Stimulated activated CD8-positive, alpha-beta memory T cell treated with anti-CD3 and anti-CD28 coated beads, Interleukin-4, amount 100 ng/mL, for 4 hours (primary cell): ENCODE measurements at regions not wholly inside any gene's neighbourhood (a gene's known extent, or its start where the extent isn't known, plus 50 kb on each side); places are given as distances from the start of the nearest gene placed in this dataset.
"Not testable (repeated sequence)": the region's sequence is repeated elsewhere in the genome, so short reads cannot be mapped to it uniquely, and the experiment has no call there.

Experiments
- DNase-seq, 2 donors: peaks; one replicate each; pipeline ENCODE4 v3.0.0-alpha.2; 2020; ENCODE audit warnings: low read depth in 2 of 2, low spot score in 1 of 2

- DNase-seq = no peak
Measured at GRCh38 chr3:40878464-40878905, 320.8 kb upstream of the CTNNB1 start.

DNA sequence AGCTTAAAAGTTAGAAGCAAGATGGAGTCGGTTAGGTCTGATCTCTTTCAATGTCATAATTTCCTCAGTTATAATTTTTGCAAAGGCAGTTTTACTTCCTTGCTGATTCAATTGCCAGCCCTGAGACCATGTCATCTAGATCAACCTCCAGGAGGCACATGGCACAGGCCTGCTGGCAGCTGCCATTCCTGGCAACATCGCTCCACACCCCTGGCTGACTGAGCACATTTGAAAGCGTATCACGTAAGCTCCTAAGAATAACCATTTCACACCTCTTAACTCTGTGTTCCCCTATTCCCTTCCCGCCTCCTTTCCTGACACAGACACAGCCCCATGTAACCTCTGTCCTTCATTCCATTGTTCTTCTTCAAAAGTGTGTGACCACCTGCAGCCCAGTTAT is 313.9 kb upstream of the CTNNB1 start:
- DNase-seq = no peak

DNA sequence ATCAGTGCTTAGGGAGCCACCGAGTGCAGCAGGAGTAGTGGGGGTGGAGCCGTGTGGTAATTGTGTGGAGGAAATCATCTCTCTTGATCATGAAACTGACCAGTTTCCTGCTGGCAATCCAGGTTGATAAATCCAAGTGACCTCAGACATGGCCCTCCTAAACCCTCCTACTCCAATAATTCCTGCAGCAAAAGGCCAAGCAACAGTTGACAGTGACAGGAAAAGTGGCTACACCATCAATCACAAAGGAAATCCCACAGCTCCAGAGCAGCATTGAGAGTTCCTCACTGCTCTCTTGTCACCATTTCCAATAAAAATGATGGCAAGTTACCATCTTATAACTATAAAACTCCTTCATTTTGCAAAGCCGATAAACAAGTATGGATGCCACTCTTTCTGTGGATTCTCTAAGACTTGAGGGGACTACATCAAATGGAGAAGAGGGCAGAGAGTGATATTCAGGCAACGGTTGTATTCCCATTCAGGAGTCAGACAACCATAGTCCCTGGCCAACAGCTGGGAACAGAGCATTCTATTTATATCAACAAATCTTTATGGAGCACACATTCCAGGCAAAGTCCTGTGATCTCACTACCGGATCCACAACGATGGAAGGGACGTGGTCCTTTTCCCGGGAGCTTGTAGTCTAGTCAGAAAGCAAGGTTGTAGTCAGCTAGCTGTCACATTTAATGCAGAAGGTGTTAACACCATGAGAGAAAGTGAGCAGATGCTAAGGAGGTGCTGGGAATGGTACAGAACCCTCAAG is 312.5 kb upstream of the CTNNB1 start:
- no peak for DNase-seq

DNA sequence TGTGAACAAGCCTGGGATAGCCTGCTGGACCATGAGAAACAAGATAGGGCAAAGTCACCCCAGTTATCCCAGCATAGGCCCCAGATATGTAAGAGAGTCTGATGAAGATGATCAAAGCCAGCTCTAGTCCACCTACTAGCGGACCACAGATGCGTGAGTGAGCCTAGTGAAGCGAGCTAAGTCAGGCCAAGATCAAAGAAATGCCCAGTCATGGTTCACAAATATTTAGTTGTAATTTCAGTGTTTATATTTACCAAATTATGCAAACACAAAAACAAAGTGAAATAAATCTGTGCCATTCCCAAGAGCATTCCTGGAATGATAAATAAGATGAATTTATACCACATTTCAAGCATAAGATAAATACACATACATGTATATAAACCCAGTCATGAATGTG is 308.1 kb upstream of the CTNNB1 start:
- DNase-seq = no peak

GRCh38 chr3:40895109-40895508 is 304.2 kb upstream of the CTNNB1 start:
- DNase-seq = no peak

- no peak for DNase-seq
Measured at GRCh38 chr3:40899286-40899712, 300.0 kb upstream of the CTNNB1 start.

DNA sequence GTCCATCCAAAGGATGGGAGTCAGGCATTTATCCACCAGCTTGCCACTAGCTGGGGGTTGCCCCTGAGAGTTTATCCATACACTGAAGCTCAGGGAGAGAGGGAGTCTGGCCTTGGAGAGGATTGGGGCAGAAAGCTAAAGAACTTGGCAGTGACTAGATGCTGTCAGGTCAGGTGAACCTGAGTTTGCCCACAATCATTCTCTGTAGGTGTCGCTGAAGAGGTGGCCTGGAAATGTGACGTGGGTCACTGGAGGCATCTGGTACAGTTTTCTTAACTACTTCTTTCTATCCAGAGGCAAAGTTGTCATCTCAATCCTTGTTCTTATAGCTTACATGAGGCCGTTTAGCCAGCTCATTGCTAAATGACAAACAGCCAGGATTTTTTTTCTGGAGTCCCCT is 298.0 kb upstream of the CTNNB1 start:
- DNase-seq = no peak

- DNase-seq = no peak
Measured at GRCh38 chr3:40901796-40902195, 297.5 kb upstream of the CTNNB1 start.

DNA sequence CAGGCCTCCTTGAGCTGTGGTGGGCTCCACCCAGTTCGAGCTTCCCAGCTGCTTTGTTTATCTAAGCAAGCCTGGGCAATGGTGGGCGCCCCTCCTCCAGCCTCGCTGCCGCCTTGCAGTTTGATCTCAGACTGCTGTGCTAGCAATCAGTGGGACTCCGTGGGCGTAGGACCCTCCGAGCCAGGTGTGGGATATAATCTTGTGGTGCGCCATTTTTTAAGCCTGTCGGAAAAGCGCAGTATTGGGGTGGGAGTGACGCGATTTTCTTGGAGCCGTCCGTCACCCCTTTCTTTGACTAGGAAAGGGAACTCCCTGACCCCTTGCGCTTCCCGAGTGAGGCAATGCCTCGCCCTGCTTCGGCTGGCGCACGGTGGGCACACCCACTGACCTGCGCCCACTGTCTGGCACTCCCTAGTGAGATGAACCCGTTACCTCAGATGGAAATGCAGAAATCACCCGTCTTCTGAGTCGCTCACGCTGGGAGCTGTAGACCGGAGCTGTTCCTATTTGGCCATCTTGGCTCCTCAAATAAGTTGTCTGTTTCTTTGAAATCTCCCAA is 291.3 kb upstream of the CTNNB1 start:
- not testable (repeated sequence) for DNase-seq

- DNase-seq = no peak
Measured at GRCh38 chr3:40908612-40909011, 290.7 kb upstream of the CTNNB1 start.

DNA sequence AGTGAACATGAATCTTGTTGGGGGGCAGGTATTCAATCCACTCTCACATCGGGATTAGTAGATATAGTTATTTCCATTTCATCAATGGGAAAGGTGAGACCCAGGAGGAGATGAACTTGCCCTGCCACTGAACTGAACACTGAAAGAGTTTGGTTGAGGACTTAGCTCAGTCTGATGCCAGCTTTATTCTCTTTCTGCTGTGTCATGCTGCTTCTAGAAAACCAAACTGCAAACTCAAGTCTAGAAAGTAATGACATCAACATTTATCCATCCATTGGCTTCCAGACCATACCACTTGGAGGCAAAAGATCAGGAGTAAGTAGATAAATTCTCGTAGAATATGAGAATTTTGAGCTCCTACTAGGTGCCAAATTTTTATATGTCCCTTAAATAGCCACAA is 288.0 kb upstream of the CTNNB1 start:
- DNase-seq = no peak

GRCh38 chr3:40911928-40912327 is 287.4 kb upstream of the CTNNB1 start:
- no peak for DNase-seq

- DNase-seq = no peak
Measured at GRCh38 chr3:40912461-40912860, 286.8 kb upstream of the CTNNB1 start.

- DNase-seq = no peak
Measured at GRCh38 chr3:40913192-40913591, 286.1 kb upstream of the CTNNB1 start.

DNA sequence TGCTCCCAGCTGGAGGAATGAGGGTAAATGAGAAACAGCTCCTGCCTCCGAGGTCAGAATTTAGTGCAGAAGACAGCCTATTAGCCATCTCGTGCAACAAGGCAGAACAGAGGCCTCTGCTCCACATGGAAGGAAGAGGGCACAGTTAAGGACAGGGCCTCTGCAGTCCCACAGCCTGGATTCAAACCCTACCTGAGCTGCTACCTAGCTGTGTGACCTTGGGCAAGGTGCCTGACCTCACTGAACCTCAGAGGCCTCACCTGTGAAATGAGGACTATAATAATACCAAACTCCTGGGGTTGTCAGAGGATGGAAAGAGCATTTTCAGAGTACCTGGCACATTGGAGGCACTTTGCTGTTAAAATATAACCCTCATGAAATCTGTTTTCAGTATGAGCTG is 285.7 kb upstream of the CTNNB1 start:
- no peak for DNase-seq

- DNase-seq = no peak
Measured at GRCh38 chr3:40914475-40914874, 284.8 kb upstream of the CTNNB1 start.

DNA sequence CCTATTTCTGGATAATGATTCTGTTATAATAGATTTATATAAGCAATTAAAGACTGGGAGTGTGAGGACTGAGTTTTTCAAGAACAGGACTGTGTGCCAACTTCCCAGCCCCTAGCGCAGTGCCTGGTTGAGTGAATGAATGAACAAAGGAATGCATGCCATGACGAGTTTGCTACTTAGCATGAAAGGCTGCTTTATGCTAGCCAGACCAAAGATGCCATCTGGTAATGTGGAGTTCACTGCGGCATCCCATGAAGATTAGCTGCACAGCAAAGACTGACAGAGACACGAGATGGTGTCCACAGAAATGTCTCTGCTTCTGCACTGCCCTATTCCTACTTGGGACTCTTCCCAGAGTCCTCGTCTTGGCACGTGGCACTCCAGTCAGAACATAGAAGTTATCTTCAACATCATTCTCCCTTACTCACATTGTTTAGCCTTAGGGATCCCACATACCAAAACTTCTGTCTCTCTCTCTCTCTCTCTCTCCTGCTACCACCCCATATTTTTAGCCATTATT is 283.9 kb upstream of the CTNNB1 start:
- no peak for DNase-seq

- no peak for DNase-seq
Measured at GRCh38 chr3:40920041-40920440, 279.3 kb upstream of the CTNNB1 start.

GRCh38 chr3:40921251-40921650 is 278.1 kb upstream of the CTNNB1 start:
- DNase-seq = no peak

DNA sequence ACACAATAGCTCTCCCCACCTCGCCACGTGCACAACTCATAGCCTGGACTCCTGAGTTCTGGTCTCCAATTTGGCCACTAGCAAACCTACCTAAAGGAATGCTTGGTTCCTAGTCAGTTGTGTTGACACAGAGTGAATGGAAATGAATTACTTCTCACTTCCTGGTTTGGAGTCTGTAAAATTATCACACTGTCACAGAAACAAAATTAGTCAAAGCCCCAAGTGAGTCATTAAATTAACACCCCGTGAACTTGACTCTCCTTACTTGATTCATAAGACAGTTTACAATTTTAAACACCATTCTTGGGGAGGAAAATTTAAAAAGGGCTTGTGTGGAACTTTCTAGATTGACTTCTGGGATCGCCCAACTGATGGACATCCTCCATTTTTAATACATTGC is 276.2 kb upstream of the CTNNB1 start:
- no peak for DNase-seq

GRCh38 chr3:40923651-40924050 is 275.7 kb upstream of the CTNNB1 start:
- no peak for DNase-seq

- no peak for DNase-seq
Measured at GRCh38 chr3:40924559-40925141, 274.7 kb upstream of the CTNNB1 start.
